ENCODE measurements at regions not wholly inside any gene's neighbourhood (a gene's known extent, or its start where the extent isn't known, plus 50 kb on each side); places are given as distances from the start of the nearest gene placed in this dataset.
A peak's percentile ranks its signal among the peaks of the same experiment; 100 is the strongest.

GRCh38 chr12:107565551-107565950 is 120.0 kb upstream of the PWP1 start:
- Histone ChIP-seq H3K4me1 (ENCODE audit: insufficient read depth, low read length) (no peaks in the 10 kb centered on the region), H3K27ac (ENCODE audit: low read depth, low read length) (no peak overlapping the region), H3K9me3 (ENCODE audit: insufficient read depth, low read depth, low read length) (peaks cover 4% of the 10 kb centered on the region; the same call in 1 of the 2 replicates), H3K27me3 (ENCODE audit: insufficient read depth, low read length) (no peaks in the 10 kb centered on the region), H3K4me3 (ENCODE audit: low read length) (no peak overlapping the region), H3K9ac (ENCODE audit: low read depth, low read length) (no peak overlapping the region), H3K36me3 (ENCODE audit: insufficient read depth, low read length) (no peaks in the 10 kb centered on the region)
- WGBS, result 77% methylated on average over 5 of the region's 5 CpGs

GRCh38 chr12:107567876-107568619 is 117.6 kb upstream of the PWP1 start:
- Histone ChIP-seq H3K9me3 (ENCODE audit: insufficient read depth, low read depth, low read length) (peaks cover 4% of the 10 kb centered on the region; the same call in 1 of the 2 replicates), H3K36me3 (ENCODE audit: insufficient read depth, low read length) (no peaks in the 10 kb centered on the region), H3K27me3 (ENCODE audit: insufficient read depth, low read length) (no peaks in the 10 kb centered on the region), H3K4me3 (ENCODE audit: low read length) (no peak overlapping the region), H3K27ac (ENCODE audit: low read depth, low read length) (no peak overlapping the region), H3K4me1 (ENCODE audit: insufficient read depth, low read length) (no peaks in the 10 kb centered on the region), H3K9ac (ENCODE audit: low read depth, low read length) (no peak overlapping the region)
- 98% methylated on average over 6 of the region's 6 CpGs for WGBS

- Histone ChIP-seq H3K36me3 (ENCODE audit: insufficient read depth, low read length) (no peaks in the 10 kb centered on the region), H3K27me3 (ENCODE audit: insufficient read depth, low read length) (no peaks in the 10 kb centered on the region), H3K9me3 (ENCODE audit: insufficient read depth, low read depth, low read length) (peaks cover 4% of the 10 kb centered on the region; the same call in 1 of the 2 replicates), H3K4me1 (ENCODE audit: insufficient read depth, low read length) (no peaks in the 10 kb centered on the region), H3K4me3 (ENCODE audit: low read length) (no peak overlapping the region), H3K9ac (ENCODE audit: low read depth, low read length) (no peak overlapping the region), H3K27ac (ENCODE audit: low read depth, low read length) (no peak overlapping the region)
- 91% methylated on average over 5 of the region's 5 CpGs for WGBS
These were observed 116.9 kb upstream of the PWP1 start for GRCh38 chr12:107568718-107569117.

DNA sequence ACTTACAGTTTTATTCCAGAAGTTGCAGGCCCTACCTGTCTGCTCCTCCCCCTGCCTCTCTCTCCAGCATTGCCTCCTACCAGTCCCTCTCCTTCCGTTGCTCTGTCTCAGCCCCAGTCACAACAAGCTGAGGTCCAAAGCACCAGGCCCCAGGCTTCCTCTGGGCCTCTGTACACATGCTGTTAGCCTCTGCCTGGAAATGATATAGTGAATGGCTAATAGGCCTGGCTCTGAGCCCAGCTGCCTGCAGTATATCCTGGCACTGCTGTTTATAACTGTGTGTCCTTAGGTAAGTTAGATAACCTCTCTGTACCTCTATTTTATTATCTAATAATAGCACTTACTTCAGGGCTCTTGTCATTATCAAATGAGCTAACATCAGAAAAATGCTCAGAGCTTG is 114.9 kb upstream of the PWP1 start:
- H3K4me3 ChIP-seq (ENCODE audit: low read length), result no peak overlapping the region
- 72% methylated on average over 1 of the region's 1 CpG for WGBS
- peaks cover 4% of the 10 kb centered on the region; the same call in 1 of the 2 replicates for H3K9me3 ChIP-seq (ENCODE audit: insufficient read depth, low read depth, low read length)
- H3K27ac ChIP-seq (ENCODE audit: low read depth, low read length), result no peak overlapping the region
- no peak overlapping the region for H3K9ac ChIP-seq (ENCODE audit: low read depth, low read length)
- no peaks in the 10 kb centered on the region for H3K27me3 ChIP-seq (ENCODE audit: insufficient read depth, low read length)
- H3K4me1 ChIP-seq (ENCODE audit: insufficient read depth, low read length), result no peaks in the 10 kb centered on the region
- H3K36me3 ChIP-seq (ENCODE audit: insufficient read depth, low read length), result no peaks in the 10 kb centered on the region

- Histone ChIP-seq H3K9me3 (ENCODE audit: insufficient read depth, low read depth, low read length) (peaks cover 4% of the 10 kb centered on the region; the same call in 1 of the 2 replicates), H3K4me1 (ENCODE audit: insufficient read depth, low read length) (no peaks in the 10 kb centered on the region), H3K4me3 (ENCODE audit: low read length) (no peak overlapping the region), H3K9ac (ENCODE audit: low read depth, low read length) (no peak overlapping the region), H3K27ac (ENCODE audit: low read depth, low read length) (no peak overlapping the region), H3K36me3 (ENCODE audit: insufficient read depth, low read length) (no peaks in the 10 kb centered on the region), H3K27me3 (ENCODE audit: insufficient read depth, low read length) (no peaks in the 10 kb centered on the region)
- WGBS, result 96% methylated on average over 7 of the region's 7 CpGs
These were observed 114.1 kb upstream of the PWP1 start for GRCh38 chr12:107571492-107571891.

GRCh38 chr12:107574691-107575090 is 110.9 kb upstream of the PWP1 start:
- Histone ChIP-seq H3K27ac (ENCODE audit: low read depth, low read length) (no peak overlapping the region), H3K27me3 (ENCODE audit: insufficient read depth, low read length) (no peaks in the 10 kb centered on the region; the same call in 1 of the 2 replicates), H3K4me1 (ENCODE audit: insufficient read depth, low read length) (no peaks in the 10 kb centered on the region), H3K36me3 (ENCODE audit: insufficient read depth, low read length) (no peaks in the 10 kb centered on the region), H3K9me3 (ENCODE audit: insufficient read depth, low read depth, low read length) (no peaks in the 10 kb centered on the region), H3K9ac (ENCODE audit: low read depth, low read length) (no peak overlapping the region), H3K4me3 (ENCODE audit: low read length) (no peak overlapping the region)
- WGBS, result 87% methylated on average over 4 of the region's 4 CpGs

DNA sequence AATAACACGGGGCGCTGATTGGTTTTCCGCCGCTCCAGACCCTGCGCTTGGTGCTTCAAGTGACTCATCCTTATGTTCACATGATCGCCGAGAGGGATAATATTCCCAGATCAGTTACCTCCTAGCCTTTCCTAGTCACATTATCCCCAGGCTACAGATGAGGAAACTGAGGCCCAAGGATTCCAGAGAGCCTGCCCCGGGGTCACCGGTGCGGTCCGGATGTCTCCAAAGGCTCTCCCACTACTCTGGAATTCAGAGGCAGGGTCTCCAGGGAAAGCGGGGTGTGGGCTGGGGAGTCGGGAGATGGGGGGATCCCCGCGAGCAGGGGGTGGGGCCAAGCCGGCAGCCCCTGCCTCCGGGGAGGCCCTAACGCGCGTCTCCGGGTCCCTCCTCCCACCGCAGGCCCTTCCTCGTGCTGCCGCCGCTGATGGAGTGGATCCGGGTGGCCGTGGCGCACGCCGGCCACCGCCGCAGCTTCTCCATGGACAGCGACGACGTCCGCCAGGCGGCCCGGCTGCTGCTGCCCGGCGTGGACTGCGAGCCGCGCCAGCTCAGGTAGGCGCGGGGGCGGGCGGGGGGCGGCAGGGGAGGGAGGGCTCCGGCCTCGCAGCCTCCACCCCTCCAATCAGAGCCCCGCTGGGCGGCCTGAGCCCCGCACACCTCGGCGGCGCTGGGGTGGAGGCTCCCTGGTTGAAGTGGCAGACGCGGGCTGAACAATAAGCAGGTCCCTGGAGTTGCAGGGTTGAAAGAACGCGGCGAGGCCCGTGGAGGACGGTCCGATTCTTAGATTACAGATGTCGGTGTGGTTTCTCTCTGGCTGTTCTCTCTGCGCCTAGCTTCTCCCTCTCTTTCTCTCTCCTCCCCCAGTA is 104.6 kb upstream of the PWP1 start:
- WGBS, result 68% methylated on average over 65 of the region's 66 CpGs
- Histone ChIP-seq H3K4me3 (ENCODE audit: low read length) (peak overlapping the region; percentile 53), H3K9me3 (ENCODE audit: insufficient read depth, low read depth, low read length) (no peaks in the 10 kb centered on the region), H3K36me3 (ENCODE audit: insufficient read depth, low read length) (no peaks in the 10 kb centered on the region), H3K9ac (ENCODE audit: low read depth, low read length) (no peak overlapping the region; the same call in 1 of the 2 replicates), H3K4me1 (ENCODE audit: insufficient read depth, low read length) (peaks cover 19% of the 10 kb centered on the region), H3K27ac (ENCODE audit: low read depth, low read length) (no peak overlapping the region), H3K27me3 (ENCODE audit: insufficient read depth, low read length) (peaks cover 24% of the 10 kb centered on the region)

- 84% methylated on average over 12 of the region's 12 CpGs for WGBS
- Histone ChIP-seq H3K36me3 (ENCODE audit: insufficient read depth, low read length) (no peaks in the 10 kb centered on the region), H3K9ac (ENCODE audit: low read depth, low read length) (no peak overlapping the region; the same call in 1 of the 2 replicates), H3K4me1 (ENCODE audit: insufficient read depth, low read length) (peaks cover 23% of the 10 kb centered on the region), H3K9me3 (ENCODE audit: insufficient read depth, low read depth, low read length) (no peaks in the 10 kb centered on the region), H3K27ac (ENCODE audit: low read depth, low read length) (no peak overlapping the region), H3K4me3 (ENCODE audit: low read length) (peak overlapping the region; percentile 53), H3K27me3 (ENCODE audit: insufficient read depth, low read length) (peaks cover 24% of the 10 kb centered on the region)
These were observed 104.0 kb upstream of the PWP1 start for GRCh38 chr12:107581619-107582015.

GRCh38 chr12:107583551-107583950 is 102.0 kb upstream of the PWP1 start:
- WGBS, result 92% methylated on average over 4 of the region's 5 CpGs
- no peaks in the 10 kb centered on the region for H3K9me3 ChIP-seq (ENCODE audit: insufficient read depth, low read depth, low read length)
- H3K9ac ChIP-seq (ENCODE audit: low read depth, low read length), result no peak overlapping the region
- H3K27me3 ChIP-seq (ENCODE audit: insufficient read depth, low read length), result peaks cover 24% of the 10 kb centered on the region
- H3K27ac ChIP-seq (ENCODE audit: low read depth, low read length), result no peak overlapping the region
- H3K4me3 ChIP-seq (ENCODE audit: low read length), result no peak overlapping the region
- H3K36me3 ChIP-seq (ENCODE audit: insufficient read depth, low read length), result no peaks in the 10 kb centered on the region
- H3K4me1 ChIP-seq (ENCODE audit: insufficient read depth, low read length), result peaks cover 25% of the 10 kb centered on the region

DNA sequence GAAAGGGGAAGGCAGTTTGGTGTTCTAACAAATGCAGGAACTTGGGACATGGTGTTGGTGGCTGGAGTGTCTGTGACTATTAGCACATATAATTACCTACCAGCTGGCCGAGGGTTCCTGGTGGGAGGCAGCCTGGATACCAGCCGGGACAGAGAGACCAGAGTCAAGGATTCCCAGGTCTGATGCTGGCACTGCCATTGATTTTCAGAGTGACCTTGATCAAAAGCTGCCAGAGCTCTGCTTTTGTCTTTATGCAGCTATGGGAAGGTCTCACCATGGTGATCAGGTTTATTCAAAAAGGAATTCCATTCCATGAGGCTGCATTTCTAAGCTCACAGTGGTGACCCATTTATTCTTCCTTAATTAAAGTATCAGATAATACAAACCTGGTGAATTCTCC is 101.0 kb upstream of the PWP1 start:
- 35% methylated on average over 2 of the region's 2 CpGs for WGBS
- Histone ChIP-seq H3K4me3 (ENCODE audit: low read length) (no peak overlapping the region), H3K27ac (ENCODE audit: low read depth, low read length) (peak overlapping the region; percentile 33; the same call in 1 of the 2 replicates), H3K9me3 (ENCODE audit: insufficient read depth, low read depth, low read length) (no peaks in the 10 kb centered on the region), H3K4me1 (ENCODE audit: insufficient read depth, low read length) (peaks cover 25% of the 10 kb centered on the region), H3K36me3 (ENCODE audit: insufficient read depth, low read length) (no peaks in the 10 kb centered on the region), H3K9ac (ENCODE audit: low read depth, low read length) (no peak overlapping the region), H3K27me3 (ENCODE audit: insufficient read depth, low read length) (peaks cover 24% of the 10 kb centered on the region)

- no peak overlapping the region for H3K27ac ChIP-seq (ENCODE audit: low read depth, low read length)
- no peaks in the 10 kb centered on the region for H3K36me3 ChIP-seq (ENCODE audit: insufficient read depth, low read length)
- 83% methylated on average over 12 of the region's 12 CpGs for WGBS
- H3K9ac ChIP-seq (ENCODE audit: low read depth, low read length), result no peak overlapping the region
- H3K4me1 ChIP-seq (ENCODE audit: insufficient read depth, low read length), result peaks cover 24% of the 10 kb centered on the region
- no peak overlapping the region for H3K4me3 ChIP-seq (ENCODE audit: low read length)
- no peaks in the 10 kb centered on the region for H3K9me3 ChIP-seq (ENCODE audit: insufficient read depth, low read depth, low read length)
- H3K27me3 ChIP-seq (ENCODE audit: insufficient read depth, low read length), result peaks cover 11% of the 10 kb centered on the region
These were observed 99.2 kb upstream of the PWP1 start for GRCh38 chr12:107586256-107586970.

All from HUES64 (cell line).